ENCODE measurements at regions not wholly inside any gene's neighbourhood (a gene's known extent, or its start where the extent isn't known, plus 50 kb on each side); places are given as distances from the start of the nearest gene placed in this dataset.

DNA sequence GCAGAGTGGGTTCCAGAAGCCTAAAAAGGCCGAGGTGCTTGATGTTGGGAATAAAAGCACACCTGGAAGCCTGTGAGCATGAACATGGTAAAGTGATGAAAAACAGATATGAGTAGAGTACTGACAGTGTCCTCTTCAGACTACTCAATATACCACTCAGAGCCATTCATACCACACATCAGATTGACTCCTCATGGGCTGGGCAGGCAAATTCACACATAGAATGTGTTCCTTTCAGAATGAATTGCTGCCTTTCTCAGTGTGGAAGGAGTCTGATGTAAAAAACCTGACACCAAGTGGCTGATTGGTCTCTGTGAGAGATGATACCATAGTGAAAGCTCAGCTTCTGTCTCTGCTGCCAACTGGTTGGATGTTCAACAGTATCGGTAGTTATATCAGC, 442.7 kb downstream of the RAPGEF2 start:
- H3K27ac ChIP-seq (ENCODE audit: insufficient read depth, low read length), result no peak overlapping the region
- DNase-seq (ENCODE audit: low read depth in 2 of 2), result no peak
- no peaks in the 10 kb centered on the region for H3K79me2 ChIP-seq (ENCODE audit: control insufficient read depth, insufficient read depth, low read length)
- H3K4me1 ChIP-seq (ENCODE audit: control insufficient read depth, extremely low read depth, insufficient read depth, low read length), result no peaks in the 10 kb centered on the region
- H3K27me3 ChIP-seq (ENCODE audit: control insufficient read depth, insufficient read depth, low read length), result no peaks in the 10 kb centered on the region
- no peak for TF ChIP-seq EZH2 (IDR thresholded peaks at IDR 0.05; ENCODE audit: low read length, missing control alignments)
- TF ChIP-seq CTCF (conservative IDR thresholded peaks at IDR 0.05 in 1 of 2, IDR thresholded peaks at IDR 0.05 in 1 of 2; ENCODE audit: low read depth in 1 of 2, low read length in 2 of 2), result no peak
- no peak overlapping the region for H3K4me3 ChIP-seq (replicated peaks in 1 of 4; ENCODE audit: control extremely low read depth in 1 of 4, insufficient read depth in 1 of 4, low read depth in 3 of 4, low read length in 4 of 4)
- H4K20me1 ChIP-seq (ENCODE audit: control insufficient read depth, extremely low read depth, insufficient read depth, low read length), result no peaks in the 10 kb centered on the region
- H3K9ac ChIP-seq (ENCODE audit: insufficient read depth, low read length), result no peak overlapping the region
- no peak overlapping the region for H2AFZ ChIP-seq (ENCODE audit: low read length)
- H3K4me2 ChIP-seq (ENCODE audit: extremely low read depth, insufficient read depth, low read length), result no peak overlapping the region
- H3K9me3 ChIP-seq (ENCODE audit: control insufficient read depth, insufficient read depth, low read depth, low read length), result no peaks in the 10 kb centered on the region
- H3K36me3 ChIP-seq (ENCODE audit: control insufficient read depth, insufficient read depth, low read length), result no peaks in the 10 kb centered on the region

DNA sequence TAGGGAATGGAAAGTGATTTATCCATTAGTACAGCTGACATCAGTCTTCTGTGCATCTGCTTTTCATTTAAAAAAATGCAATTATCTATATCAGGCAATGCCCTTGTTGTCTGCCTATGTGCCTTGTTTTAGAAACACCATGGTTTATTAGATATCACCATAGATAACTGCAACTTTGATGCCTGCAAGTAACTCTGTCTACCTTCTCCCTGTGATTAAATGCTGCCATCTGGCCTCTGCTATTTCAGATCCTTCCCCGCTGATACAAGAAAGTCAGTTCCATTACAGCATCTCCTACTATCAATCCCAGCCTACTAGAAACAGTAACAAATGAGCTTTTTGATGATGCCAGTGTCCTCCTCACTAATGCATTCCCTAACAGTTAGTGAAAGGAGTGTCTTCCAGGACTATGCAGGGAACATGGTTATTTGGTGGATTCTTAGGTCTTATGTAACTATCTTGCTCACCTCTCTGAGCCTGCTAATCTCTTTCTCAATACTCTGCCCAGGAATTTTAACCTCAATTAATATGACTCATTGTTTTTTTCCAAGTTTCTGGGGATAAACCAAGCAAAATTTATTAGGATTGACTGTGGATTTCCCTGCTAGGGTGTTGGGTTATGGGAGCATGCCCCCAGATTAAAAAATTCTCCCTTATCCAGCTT, 444.9 kb downstream of the RAPGEF2 start:
- Histone ChIP-seq H3K9me3 (ENCODE audit: control insufficient read depth, insufficient read depth, low read depth, low read length) (no peaks in the 10 kb centered on the region), H3K27ac (ENCODE audit: insufficient read depth, low read length) (no peak overlapping the region), H3K4me1 (ENCODE audit: control insufficient read depth, extremely low read depth, insufficient read depth, low read length) (no peaks in the 10 kb centered on the region), H4K20me1 (ENCODE audit: control insufficient read depth, extremely low read depth, insufficient read depth, low read length) (no peaks in the 10 kb centered on the region), H3K4me2 (ENCODE audit: extremely low read depth, insufficient read depth, low read length) (no peak overlapping the region), H3K79me2 (ENCODE audit: control insufficient read depth, insufficient read depth, low read length) (no peaks in the 10 kb centered on the region), H3K27me3 (ENCODE audit: control insufficient read depth, insufficient read depth, low read length) (no peaks in the 10 kb centered on the region), H3K9ac (ENCODE audit: insufficient read depth, low read length) (no peak overlapping the region), H2AFZ (ENCODE audit: low read length) (no peak overlapping the region), H3K36me3 (ENCODE audit: control insufficient read depth, insufficient read depth, low read length) (no peaks in the 10 kb centered on the region), H3K4me3 (replicated peaks in 1 of 4; ENCODE audit: control extremely low read depth in 1 of 4, insufficient read depth in 1 of 4, low read depth in 3 of 4, low read length in 4 of 4) (no peak overlapping the region)
- DNase-seq (ENCODE audit: low read depth in 2 of 2), result peak in 1 of 2 donors; percentile 83
- no peak for TF ChIP-seq CTCF (conservative IDR thresholded peaks at IDR 0.05 in 1 of 2, IDR thresholded peaks at IDR 0.05 in 1 of 2; ENCODE audit: low read depth in 1 of 2, low read length in 2 of 2)
- no peak for TF ChIP-seq EZH2 (IDR thresholded peaks at IDR 0.05; ENCODE audit: low read length, missing control alignments)

GRCh38 chr4:159549098-159549518, 446.2 kb downstream of the RAPGEF2 start:
- Histone ChIP-seq H3K4me1 (ENCODE audit: control insufficient read depth, extremely low read depth, insufficient read depth, low read length) (no peaks in the 10 kb centered on the region), H3K27me3 (ENCODE audit: control insufficient read depth, insufficient read depth, low read length) (no peaks in the 10 kb centered on the region), H3K9ac (ENCODE audit: insufficient read depth, low read length) (no peak overlapping the region), H3K4me3 (replicated peaks in 1 of 4; ENCODE audit: control extremely low read depth in 1 of 4, insufficient read depth in 1 of 4, low read depth in 3 of 4, low read length in 4 of 4) (no peak overlapping the region), H4K20me1 (ENCODE audit: control insufficient read depth, extremely low read depth, insufficient read depth, low read length) (no peaks in the 10 kb centered on the region), H3K4me2 (ENCODE audit: extremely low read depth, insufficient read depth, low read length) (no peak overlapping the region), H3K9me3 (ENCODE audit: control insufficient read depth, insufficient read depth, low read depth, low read length) (no peaks in the 10 kb centered on the region), H3K27ac (ENCODE audit: insufficient read depth, low read length) (no peak overlapping the region), H3K36me3 (ENCODE audit: control insufficient read depth, insufficient read depth, low read length) (no peaks in the 10 kb centered on the region), H3K79me2 (ENCODE audit: control insufficient read depth, insufficient read depth, low read length) (no peaks in the 10 kb centered on the region), H2AFZ (ENCODE audit: low read length) (no peak overlapping the region)
- peak in 1 of 2 donors; percentile 74 for DNase-seq (ENCODE audit: low read depth in 2 of 2)
- no peak for TF ChIP-seq CTCF (conservative IDR thresholded peaks at IDR 0.05 in 1 of 2, IDR thresholded peaks at IDR 0.05 in 1 of 2; ENCODE audit: low read depth in 1 of 2, low read length in 2 of 2)
- no peak for TF ChIP-seq EZH2 (IDR thresholded peaks at IDR 0.05; ENCODE audit: low read length, missing control alignments)

Measured in fibroblast of lung (primary cell).